OCI-LY1 (cell line): ENCODE measurements at regions not wholly inside any gene's neighbourhood (a gene's known extent, or its start where the extent isn't known, plus 50 kb on each side); places are given as distances from the start of the nearest gene placed in this dataset.

Experiments
- H2AFZ ChIP-seq: fragments of 200-600 bp; sonication (generic), shearing (Covaris generic); 2 replicates; pipeline ENCODE4 v1.6.0; 2014; ENCODE audit warnings: antibody characterized with exemption, mild to moderate bottlenecking, low read length
- H3F3A ChIP-seq: fragments of 200-600 bp; sonication (generic), shearing (Covaris generic); 2 replicates; pipeline ENCODE4 v1.6.0; 2014; ENCODE audit warnings: mild to moderate bottlenecking, antibody characterized with exemption, low read length, moderate library complexity; ENCODE audit not compliant: insufficient read depth
- H3K27ac ChIP-seq: fragments of 200-600 bp; sonication (generic); 2 replicates; pipeline ENCODE4 v1.5.1; 2014; ENCODE audit warnings: low read length, mixed run types, mild to moderate bottlenecking, low read depth; ENCODE audit not compliant: poor library complexity, severe bottlenecking
- H3K27me3 ChIP-seq: fragments of 200-600 bp; sonication (generic); 2 replicates; pipeline ENCODE4 v1.6.0; 2014; ENCODE audit warnings: antibody characterized with exemption, mild to moderate bottlenecking, low read length, moderate library complexity; ENCODE audit not compliant: insufficient read depth
- H3K36me3 ChIP-seq: fragments of 200-600 bp; sonication (generic); 2 replicates; pipeline ENCODE4 v1.6.1; 2014; ENCODE audit warnings: mild to moderate bottlenecking, antibody characterized with exemption, low read length, moderate library complexity, mixed read lengths; ENCODE audit not compliant: insufficient read depth
- H3K4me1 ChIP-seq: fragments of 200-600 bp; sonication (generic); 2 replicates; pipeline ENCODE4 v1.5.1; 2014; ENCODE audit warnings: mild to moderate bottlenecking, low read length, moderate library complexity; ENCODE audit not compliant: insufficient read depth, severe bottlenecking
- H3K4me2 ChIP-seq: fragments of 200-600 bp; sonication (generic), shearing (Covaris generic); 2 replicates; pipeline ENCODE4 v1.6.1; 2014; ENCODE audit warnings: low read length
- H3K4me3 ChIP-seq: fragments of 200-600 bp; sonication (generic); 2 replicates; pipeline ENCODE4 v1.5.1; 2014; ENCODE audit warnings: low read length, low read depth, mild to moderate bottlenecking, mixed read lengths; ENCODE audit not compliant: poor library complexity, severe bottlenecking
- H3K79me2 ChIP-seq: fragments of 200-600 bp; shearing (Covaris generic); 2 replicates; pipeline ENCODE4 v1.6.1; 2016; ENCODE audit warnings: mixed run types, low read length, mixed read lengths; ENCODE audit not compliant: insufficient read depth
- H3K9ac ChIP-seq: fragments of 200-600 bp; sonication (generic), shearing (Covaris generic); 2 replicates; pipeline ENCODE4 v1.6.1; 2014; ENCODE audit warnings: mild to moderate bottlenecking, low read length, mixed read lengths
- H3K9me2 ChIP-seq: fragments of 200-600 bp; sonication (generic), shearing (Covaris generic); 2 replicates; pipeline ENCODE4 v1.6.1; 2014; ENCODE audit warnings: low read depth, mild to moderate bottlenecking, low read length, mixed read lengths
- H3K9me3 ChIP-seq: fragments of 200-600 bp; shearing (Covaris generic); 2 replicates; pipeline ENCODE4 v1.6.1; 2014; ENCODE audit warnings: low read length, mixed read lengths
- H4K20me1 ChIP-seq: fragments of 200-600 bp; sonication (generic), shearing (Covaris generic); 2 replicates; pipeline ENCODE4 v1.6.0; 2016; ENCODE audit warnings: mild to moderate bottlenecking, low read length; ENCODE audit not compliant: insufficient read depth
- EZH2 ChIP-seq: fragments of 200-600 bp; sonication (generic), shearing (Covaris generic); IDR thresholded peaks from 2 replicates; pipeline ENCODE4 v1.8.0; 2017; ENCODE audit warnings: borderline replicate concordance, mixed run types, mild to moderate bottlenecking, antibody characterized with exemption, low read length, moderate library complexity, mixed read lengths
- TF ChIP-seq, protein P1 (sequence below): fragments of 200-600 bp; sonication (generic), shearing (Covaris generic); IDR thresholded peaks from 2 replicates; pipeline ENCODE4 v1.5.1; 2017; ENCODE audit warnings: mild to moderate bottlenecking, antibody characterized with exemption, low read length, moderate library complexity, mixed read lengths

DNA sequence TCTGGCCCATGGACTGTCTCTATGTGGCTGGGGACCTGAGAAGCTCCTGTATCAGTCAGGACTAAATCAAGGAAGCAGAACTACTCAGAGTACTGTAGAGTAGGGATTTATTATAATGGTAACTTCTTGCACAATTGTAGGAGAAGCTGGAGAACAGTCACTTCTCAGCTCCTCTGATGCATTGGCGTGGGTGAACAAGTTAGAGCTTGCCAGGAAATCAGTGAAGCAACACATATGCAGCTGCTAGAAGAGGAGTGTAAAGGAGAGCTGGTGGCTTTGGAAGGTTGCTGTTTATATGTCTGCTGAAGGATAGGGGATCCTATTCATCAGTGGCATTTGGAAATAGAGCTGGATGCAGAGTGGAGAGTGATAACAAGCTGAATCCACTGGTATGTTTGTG lies 215.5 kb upstream of the CWC22 start:
- no peak overlapping the region for H3K27ac ChIP-seq
- H4K20me1 ChIP-seq = no peaks in the 10 kb centered on the region
- H3K9ac ChIP-seq = no peak overlapping the region
- H3K4me2 ChIP-seq = no peak overlapping the region
- H3K9me2 ChIP-seq = no peaks in the 10 kb centered on the region
- H3K36me3 ChIP-seq = no peaks in the 10 kb centered on the region
- H3K27me3 ChIP-seq = no peaks in the 10 kb centered on the region
- H3K79me2 ChIP-seq = no peaks in the 10 kb centered on the region
- no peak overlapping the region for H3K4me3 ChIP-seq
- TF ChIP-seq EZH2 = no peak
- TF ChIP-seq, protein P1, sequence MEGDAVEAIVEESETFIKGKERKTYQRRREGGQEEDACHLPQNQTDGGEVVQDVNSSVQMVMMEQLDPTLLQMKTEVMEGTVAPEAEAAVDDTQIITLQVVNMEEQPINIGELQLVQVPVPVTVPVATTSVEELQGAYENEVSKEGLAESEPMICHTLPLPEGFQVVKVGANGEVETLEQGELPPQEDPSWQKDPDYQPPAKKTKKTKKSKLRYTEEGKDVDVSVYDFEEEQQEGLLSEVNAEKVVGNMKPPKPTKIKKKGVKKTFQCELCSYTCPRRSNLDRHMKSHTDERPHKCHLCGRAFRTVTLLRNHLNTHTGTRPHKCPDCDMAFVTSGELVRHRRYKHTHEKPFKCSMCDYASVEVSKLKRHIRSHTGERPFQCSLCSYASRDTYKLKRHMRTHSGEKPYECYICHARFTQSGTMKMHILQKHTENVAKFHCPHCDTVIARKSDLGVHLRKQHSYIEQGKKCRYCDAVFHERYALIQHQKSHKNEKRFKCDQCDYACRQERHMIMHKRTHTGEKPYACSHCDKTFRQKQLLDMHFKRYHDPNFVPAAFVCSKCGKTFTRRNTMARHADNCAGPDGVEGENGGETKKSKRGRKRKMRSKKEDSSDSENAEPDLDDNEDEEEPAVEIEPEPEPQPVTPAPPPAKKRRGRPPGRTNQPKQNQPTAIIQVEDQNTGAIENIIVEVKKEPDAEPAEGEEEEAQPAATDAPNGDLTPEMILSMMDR = no peak
- H3K4me1 ChIP-seq = no peaks in the 10 kb centered on the region
- H3K9me3 ChIP-seq = no peaks in the 10 kb centered on the region
- no peak overlapping the region for H2AFZ ChIP-seq
- H3F3A ChIP-seq = no peaks in the 10 kb centered on the region

DNA sequence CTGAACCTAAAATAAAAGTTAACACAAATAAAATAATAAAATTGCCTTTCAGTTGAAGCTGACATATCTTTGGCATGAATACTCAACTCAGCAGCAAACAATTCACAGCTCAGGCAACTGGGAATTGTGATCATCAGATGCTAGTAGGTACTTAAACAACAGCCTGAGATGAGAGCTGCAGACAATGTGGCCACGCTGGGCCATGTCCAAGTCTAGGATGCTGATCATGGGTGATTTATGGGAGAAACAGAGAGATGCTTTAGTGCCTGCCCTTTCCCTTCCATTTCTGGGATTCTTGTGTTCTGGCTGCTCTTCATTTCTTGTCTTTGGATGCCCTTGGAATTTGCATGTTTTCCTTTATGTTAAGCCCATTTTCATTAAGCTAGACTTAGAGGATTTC lies 212.4 kb upstream of the CWC22 start:
- Histone ChIP-seq H3K4me2 (no peak overlapping the region), H3K9ac (no peak overlapping the region), H4K20me1 (no peaks in the 10 kb centered on the region), H3K4me1 (no peaks in the 10 kb centered on the region), H3K4me3 (no peak overlapping the region), H3K9me3 (no peaks in the 10 kb centered on the region), H3K27ac (no peak overlapping the region), H3F3A (no peaks in the 10 kb centered on the region), H2AFZ (no peak overlapping the region), H3K36me3 (no peaks in the 10 kb centered on the region), H3K27me3 (no peaks in the 10 kb centered on the region), H3K79me2 (no peaks in the 10 kb centered on the region), H3K9me2 (no peaks in the 10 kb centered on the region)
- TF ChIP-seq, protein P1 = no peak
- TF ChIP-seq EZH2 = no peak

DNA sequence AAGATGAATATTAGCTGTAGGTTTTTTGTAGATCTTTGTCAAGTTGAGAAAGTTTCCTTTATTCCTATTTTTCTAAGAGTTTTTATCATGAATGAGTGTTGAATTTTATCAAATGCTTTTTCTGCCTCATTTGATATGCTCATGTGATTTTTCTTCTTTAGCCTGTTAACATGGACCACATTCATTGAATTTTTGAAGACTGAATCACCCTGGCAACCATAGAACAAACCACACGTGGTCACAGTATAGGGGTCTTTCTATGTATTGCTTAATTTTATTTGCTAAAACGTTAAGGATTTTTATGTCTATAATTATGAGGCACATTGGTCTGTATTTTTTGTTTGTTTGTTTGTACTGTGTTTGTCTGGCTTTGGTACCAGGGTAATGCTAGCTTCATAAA lies 201.7 kb upstream of the CWC22 start:
- Histone ChIP-seq H4K20me1 (no peaks in the 10 kb centered on the region), H3K27me3 (no peaks in the 10 kb centered on the region), H3K9ac (no peak overlapping the region), H3K4me1 (no peaks in the 10 kb centered on the region), H3K27ac (no peak overlapping the region), H3K79me2 (no peaks in the 10 kb centered on the region), H3K36me3 (no peaks in the 10 kb centered on the region), H3K4me2 (no peak overlapping the region), H2AFZ (no peak overlapping the region), H3F3A (no peaks in the 10 kb centered on the region), H3K9me2 (no peaks in the 10 kb centered on the region), H3K9me3 (no peaks in the 10 kb centered on the region), H3K4me3 (no peak overlapping the region)
- TF ChIP-seq EZH2 = no peak
- TF ChIP-seq, protein P1 = no peak
